Stimulated activated naive CD8-positive, alpha-beta T cell treated with anti-CD3 and anti-CD28 coated beads, Interleukin-15, amount 100 ng/mL, for 72 hours (primary cell): ENCODE measurements at regions not wholly inside any gene's neighbourhood (a gene's known extent, or its start where the extent isn't known, plus 50 kb on each side); places are given as distances from the start of the nearest gene placed in this dataset.

ENCODE experiments used
- ATAC-seq: fragments of 150-1000 bp; cut with Tn5 transposase; 2 replicates; pipeline ENCODE4 v1.10.0; 2021; ENCODE audit warnings: mild to moderate bottlenecking, moderate library complexity
- DNase-seq, 2 donors: peaks; one replicate each; pipeline ENCODE4 v3.0.0; 2021 to 2022
- H3K27ac Mint-ChIP-seq, 2 donors: one replicate each; pipeline ENCODE4 v1.8.0; 2022; ENCODE audit warnings: mild to moderate bottlenecking in 2 of 2, mixed read lengths in 2 of 2, moderate library complexity in 2 of 2
- H3K27me3 Mint-ChIP-seq: one replicate; pipeline ENCODE4 v1.8.0; 2022; ENCODE audit warnings: mixed read lengths
- H3K4me1 Mint-ChIP-seq: one replicate; pipeline ENCODE4 v1.8.0; 2022; ENCODE audit warnings: mild to moderate bottlenecking, mixed read lengths
- H3K4me3 Mint-ChIP-seq, 2 donors: one replicate each; pipeline ENCODE4 v1.8.0; 2022; ENCODE audit warnings: mild to moderate bottlenecking in 2 of 2, mixed read lengths in 2 of 2, moderate library complexity in 1 of 2
- H3K9me3 Mint-ChIP-seq, 2 donors: one replicate each; pipeline ENCODE4 v1.8.0; 2022; ENCODE audit warnings: mixed read lengths in 2 of 2

DNA sequence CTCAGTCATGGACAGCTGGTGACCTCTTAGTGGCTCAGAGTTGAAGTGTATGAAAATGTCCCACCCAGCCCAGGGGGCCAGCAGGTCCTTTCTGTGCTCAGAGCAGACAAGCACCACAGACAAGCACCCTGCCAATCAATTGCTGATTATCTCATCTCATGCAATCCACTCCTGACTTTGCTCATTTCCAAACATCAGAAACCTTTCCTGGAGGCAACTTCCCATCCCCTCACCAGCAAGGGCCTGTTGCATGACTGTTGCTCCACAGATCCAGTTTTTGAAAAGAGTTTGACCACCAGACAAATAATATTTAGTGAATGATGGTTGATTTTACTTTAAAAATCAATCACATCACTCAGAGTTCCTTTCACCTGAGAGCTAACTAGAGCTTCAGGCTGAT is 397.3 kb upstream of the KLF4 start:
- H3K27me3 Mint-ChIP-seq, result no peaks in the 10 kb centered on the region
- H3K27ac Mint-ChIP-seq, result no peak overlapping the region

DNA sequence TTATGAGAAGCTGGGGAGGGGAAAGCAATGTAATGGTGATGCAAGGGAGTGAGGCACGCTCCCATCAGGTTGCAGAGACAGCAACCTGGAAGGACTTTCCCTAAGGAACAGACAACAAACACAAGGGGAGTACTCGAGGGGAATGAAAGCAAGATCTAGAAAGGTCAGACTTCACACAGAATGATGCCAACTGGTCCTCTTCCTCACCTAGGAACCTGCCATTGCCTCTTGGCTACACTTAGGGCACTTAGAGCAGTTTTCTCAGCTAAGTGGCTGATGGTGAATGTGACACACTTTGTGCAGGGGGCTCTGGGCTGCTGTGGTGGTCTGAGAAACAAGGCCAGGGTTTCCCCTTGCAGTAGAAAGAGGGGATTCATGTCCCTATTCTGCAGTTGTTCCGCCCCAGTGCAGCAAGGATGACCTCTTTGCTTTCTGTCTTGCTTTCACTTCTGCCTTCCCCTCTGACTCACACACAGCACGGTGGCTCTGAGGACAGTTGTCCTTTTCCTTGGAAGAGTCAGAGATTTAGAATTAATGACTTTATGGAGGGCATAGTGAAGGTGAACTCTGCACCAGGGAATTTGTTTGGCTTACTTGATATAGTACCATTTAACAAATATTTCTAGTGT is 394.0 kb upstream of the KLF4 start:
- Mint-ChIP-seq H3K4me1 (no peaks in the 10 kb centered on the region), H3K9me3 (peaks cover 0 to 4% of the 10 kb centered on the region in 2 donors), H3K4me3 (no peak overlapping the region), H3K27ac (peak overlapping the region; percentile 46 to 54), H3K27me3 (no peaks in the 10 kb centered on the region)
- no peak for ATAC-seq
- no peak for DNase-seq

More for the DNA sequence above, 397.3 kb upstream of the KLF4 start:
- H3K4me1 Mint-ChIP-seq, result no peaks in the 10 kb centered on the region
- H3K9me3 Mint-ChIP-seq, result peaks cover 7 to 22% of the 10 kb centered on the region in 2 donors
- H3K4me3 Mint-ChIP-seq, result no peak overlapping the region
- ATAC-seq (no peak), DNase-seq (no peak)

DNA sequence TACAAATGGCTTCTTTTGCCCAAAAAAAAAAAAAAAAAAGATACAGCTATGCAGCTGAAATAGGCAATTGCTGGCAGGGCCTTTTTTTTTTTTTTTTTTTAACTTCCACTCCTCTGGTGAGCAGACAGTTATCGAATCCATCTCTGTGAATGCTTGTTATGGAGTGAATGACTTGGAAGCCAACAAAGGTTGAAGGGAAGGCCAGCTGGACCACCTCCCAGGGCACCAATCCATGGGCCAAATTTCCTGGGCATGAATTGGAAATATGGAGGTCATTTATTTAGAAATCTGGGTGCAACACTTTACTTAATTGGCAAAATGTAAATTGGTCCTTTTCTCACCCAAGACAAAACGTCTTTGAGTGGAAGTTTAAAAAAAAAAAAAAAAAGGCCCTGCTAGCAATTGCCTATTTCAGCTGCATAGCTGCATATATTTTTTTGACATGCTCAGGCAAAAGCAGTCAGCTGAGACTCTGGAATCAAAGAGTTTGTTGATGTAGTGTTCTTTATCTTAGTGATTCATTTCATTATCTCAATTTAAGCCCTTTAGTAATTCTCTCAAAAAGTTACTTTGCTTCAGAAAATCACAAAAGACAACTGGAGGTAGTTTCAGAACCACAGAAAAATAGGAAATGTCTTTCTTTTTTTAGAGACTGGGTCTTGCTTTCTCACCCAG is 392.2 kb upstream of the KLF4 start:
- no peaks in the 10 kb centered on the region for H3K27me3 Mint-ChIP-seq
- H3K9me3 Mint-ChIP-seq, result peaks cover 0 to 4% of the 10 kb centered on the region in 2 donors
- no peak for DNase-seq

DNA sequence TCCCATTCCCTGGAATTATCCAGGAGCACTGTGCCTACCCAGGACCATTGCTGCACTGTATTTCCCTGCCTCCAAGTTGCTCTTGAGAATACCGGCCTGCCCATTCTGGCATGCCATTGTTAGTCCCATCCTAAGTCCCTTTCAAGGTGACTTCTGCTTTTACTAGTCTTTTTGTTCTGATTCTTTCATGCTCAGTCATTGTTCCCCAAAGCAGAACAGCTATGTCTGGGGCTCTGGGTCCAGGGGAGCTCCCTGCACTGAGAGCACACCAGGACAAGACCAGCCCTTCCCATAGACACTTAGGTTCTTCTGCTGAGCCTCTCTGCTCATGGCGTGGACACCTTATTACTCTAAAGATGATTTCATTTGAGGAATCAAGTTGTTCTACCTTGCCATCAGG is 388.9 kb upstream of the KLF4 start:
- H3K27ac Mint-ChIP-seq, result no peak overlapping the region
- no peaks in the 10 kb centered on the region for H3K4me1 Mint-ChIP-seq
- H3K4me3 Mint-ChIP-seq, result no peak overlapping the region
- no peaks in the 10 kb centered on the region for H3K27me3 Mint-ChIP-seq
- no peak for ATAC-seq
- H3K9me3 Mint-ChIP-seq, result peaks cover 0 to 4% of the 10 kb centered on the region in 2 donors
- DNase-seq, result no peak

More for the DNA sequence above, 392.2 kb upstream of the KLF4 start:
- Mint-ChIP-seq H3K27ac (no peak overlapping the region), H3K4me1 (no peaks in the 10 kb centered on the region), H3K4me3 (no peak overlapping the region)
- ATAC-seq, result no peak

DNA sequence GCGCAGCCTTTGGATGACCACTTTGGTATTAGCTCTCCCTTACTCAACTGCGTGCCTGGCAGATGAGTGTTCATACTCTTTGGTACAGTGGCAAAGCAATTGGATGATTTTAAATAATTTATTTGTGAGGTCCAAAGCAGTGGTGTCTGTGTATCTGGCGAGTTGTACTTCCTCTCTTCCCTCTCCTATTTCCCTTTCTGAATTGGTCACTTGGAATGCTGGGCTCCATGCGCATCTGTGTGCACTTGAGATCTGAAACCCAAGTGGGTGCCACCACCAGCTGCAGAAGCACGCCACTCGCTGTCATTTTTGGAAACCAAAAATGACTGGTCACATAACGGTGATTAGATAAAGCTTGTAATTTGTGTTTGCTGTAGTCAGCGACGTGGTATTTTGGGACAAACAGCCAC is 386.0 kb upstream of the KLF4 start:
- no peak for ATAC-seq

DNA sequence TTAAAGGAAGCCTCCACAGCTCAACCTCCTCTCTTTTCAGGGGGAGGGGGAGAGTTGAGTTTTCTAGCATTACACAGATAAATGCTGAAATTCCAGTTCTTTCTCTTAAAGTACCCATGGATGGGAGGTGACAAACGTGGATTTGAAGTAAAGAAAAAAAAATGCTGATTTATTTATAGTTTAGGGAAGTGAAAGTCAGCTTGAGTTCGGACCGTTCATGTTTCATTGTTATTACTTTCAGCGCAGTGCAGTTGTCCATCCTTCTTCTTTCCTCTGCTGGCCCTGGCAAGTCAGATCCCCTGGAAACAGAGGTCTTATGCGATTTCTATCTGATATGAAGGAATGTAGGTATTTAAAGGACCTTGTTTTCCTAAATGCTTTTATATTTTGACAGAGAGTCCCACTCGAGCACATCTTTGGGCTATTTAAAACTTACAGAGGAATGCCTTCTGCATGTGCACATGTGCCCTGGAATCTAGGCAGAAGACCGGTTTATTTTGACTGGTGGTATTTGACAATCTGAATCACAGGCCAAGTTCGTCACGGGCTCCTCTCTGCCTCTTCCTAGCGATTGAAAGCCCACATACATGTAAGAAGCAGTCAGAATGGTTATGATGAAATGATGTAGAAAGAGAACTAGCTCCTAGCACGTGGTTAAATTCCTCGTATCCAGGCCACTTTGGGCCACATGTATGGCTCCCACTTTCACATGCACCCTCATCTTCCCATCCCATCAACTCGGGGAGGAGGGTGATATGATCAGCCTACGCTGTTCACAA is 385.2 kb upstream of the KLF4 start:
- DNase-seq (no peak), ATAC-seq (no peak)
- Mint-ChIP-seq H3K9me3 (peaks cover 0 to 3% of the 10 kb centered on the region in 2 donors), H3K27ac (no peak overlapping the region), H3K4me1 (no peaks in the 10 kb centered on the region), H3K4me3 (no peak overlapping the region), H3K27me3 (no peaks in the 10 kb centered on the region)

More for the DNA sequence above, 386.0 kb upstream of the KLF4 start:
- H3K27ac Mint-ChIP-seq, result no peak overlapping the region
- no peaks in the 10 kb centered on the region for H3K4me1 Mint-ChIP-seq
- no peak for DNase-seq
- H3K27me3 Mint-ChIP-seq, result no peaks in the 10 kb centered on the region
- peaks cover 0 to 4% of the 10 kb centered on the region in 2 donors for H3K9me3 Mint-ChIP-seq
- H3K4me3 Mint-ChIP-seq, result no peak overlapping the region

DNA sequence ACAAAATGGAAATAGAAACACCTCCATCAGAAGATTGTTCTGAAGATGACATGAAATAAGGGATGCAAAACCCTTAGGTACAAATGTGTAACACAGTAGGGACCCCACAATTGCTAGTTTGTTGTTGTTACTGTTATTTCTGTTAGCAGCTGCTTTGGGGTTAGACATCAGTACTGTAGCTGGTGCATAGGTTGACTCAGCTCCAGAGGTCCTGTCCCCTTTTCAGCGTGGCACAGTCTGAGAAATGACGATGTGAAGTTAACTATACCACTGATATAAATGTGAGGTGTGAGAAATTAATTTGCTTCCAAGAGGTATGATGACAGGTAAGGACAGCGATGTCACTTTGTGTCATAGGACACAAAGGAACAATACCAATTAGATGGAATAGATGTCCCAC is 384.6 kb upstream of the KLF4 start:
- no peak for ATAC-seq
- Mint-ChIP-seq H3K4me3 (no peak overlapping the region), H3K27me3 (no peaks in the 10 kb centered on the region), H3K4me1 (no peaks in the 10 kb centered on the region), H3K27ac (no peak overlapping the region), H3K9me3 (no peaks in the 10 kb centered on the region)
- DNase-seq, result no peak

DNA sequence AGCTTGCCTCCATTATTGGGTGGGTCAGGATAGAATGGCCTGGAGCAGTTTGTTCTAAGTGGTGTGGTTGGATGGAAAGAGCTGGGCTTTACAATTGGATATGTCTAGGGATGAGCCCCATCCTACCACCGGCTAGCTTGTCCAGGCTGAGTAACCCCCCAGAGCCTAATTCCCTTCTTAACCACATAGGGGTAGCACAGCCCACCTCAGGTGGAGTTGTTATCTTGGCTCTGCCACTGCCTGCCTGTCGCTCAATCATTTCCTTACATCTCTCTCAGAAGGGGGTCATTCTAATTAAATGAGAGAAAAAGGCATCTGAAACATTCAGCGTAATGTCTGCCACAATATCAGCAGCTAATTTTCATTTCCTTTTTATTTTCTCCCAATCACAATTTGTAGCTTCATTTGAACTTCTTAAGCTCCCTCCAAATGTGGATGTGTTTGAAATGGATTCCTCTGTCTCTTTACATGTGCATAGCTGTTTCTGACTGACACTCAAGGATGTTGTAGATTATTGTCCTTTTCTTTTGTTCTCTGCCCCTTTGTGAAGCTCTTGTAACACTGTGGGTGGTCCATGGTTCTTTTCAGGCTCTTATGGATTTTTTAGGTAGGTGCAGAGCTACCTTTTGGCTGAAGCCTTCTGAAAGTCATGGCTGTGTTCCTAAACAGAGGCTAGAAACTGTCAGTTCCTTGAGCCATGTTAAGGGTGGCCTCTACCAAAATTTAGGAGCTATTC is 383.1 kb upstream of the KLF4 start:
- ATAC-seq, result no peak
- no peak overlapping the region for H3K27ac Mint-ChIP-seq
- no peaks in the 10 kb centered on the region for H3K27me3 Mint-ChIP-seq
- H3K9me3 Mint-ChIP-seq, result no peaks in the 10 kb centered on the region
- DNase-seq, result no peak
- no peaks in the 10 kb centered on the region for H3K4me1 Mint-ChIP-seq
- no peak overlapping the region for H3K4me3 Mint-ChIP-seq

DNA sequence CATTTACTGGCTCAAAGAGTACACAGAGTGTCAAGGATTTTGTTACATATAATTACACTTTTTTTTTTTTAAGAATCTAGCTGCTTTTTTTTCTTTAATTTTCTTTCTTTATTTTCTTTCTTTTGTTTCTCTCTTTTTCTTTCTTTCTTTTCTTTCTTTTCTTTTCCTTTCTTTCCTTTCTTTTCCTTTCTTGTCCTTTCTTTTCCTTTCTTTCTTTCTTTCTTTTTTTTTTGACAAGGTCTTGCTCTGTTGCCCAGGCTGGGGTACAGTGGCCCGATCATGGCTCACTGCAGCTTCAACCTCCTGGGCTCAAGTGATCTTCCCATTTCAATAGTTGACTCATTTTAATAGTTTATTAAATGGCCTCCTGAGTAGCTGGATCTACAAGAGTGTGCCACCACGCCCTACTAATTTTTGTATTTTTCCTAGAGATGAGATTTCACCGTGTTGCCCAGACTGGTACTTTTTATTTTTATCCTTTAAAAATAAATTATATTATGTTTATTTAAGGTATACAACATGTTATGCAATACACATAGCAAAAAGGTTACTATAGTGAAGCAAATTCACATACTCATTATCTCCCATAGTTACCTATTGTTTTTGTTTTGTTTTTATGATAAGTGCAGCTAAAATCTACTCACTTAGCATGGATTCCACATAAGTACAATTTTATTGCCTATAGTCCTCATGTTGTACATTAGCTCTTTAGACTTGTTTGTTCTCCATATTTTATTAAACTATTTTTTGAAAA is 381.5 kb upstream of the KLF4 start:
- Mint-ChIP-seq H3K4me1 (no peaks in the 10 kb centered on the region), H3K9me3 (no peaks in the 10 kb centered on the region), H3K4me3 (no peak overlapping the region)

DNA sequence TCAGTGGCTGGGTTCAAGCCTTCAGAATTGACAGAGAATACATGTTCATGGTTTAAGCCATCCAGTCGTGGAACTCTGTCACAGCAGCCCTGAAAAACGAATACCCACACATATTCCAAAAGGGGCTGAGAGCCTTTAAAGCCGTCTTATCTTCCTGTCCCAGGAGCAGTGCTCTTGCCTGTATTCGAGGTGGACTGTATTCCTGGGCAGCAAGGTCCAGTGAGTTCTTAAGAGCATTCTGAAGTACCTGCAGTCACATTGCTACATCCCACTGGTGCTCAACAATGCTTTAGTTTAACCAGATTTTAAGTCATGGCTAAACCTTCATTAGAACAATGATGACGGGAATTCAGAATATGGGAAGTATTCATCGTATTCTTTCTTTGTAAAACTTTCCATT is 380.7 kb upstream of the KLF4 start:
- H3K27ac Mint-ChIP-seq, result no peak overlapping the region
- H3K9me3 Mint-ChIP-seq, result no peaks in the 10 kb centered on the region
- H3K4me3 Mint-ChIP-seq, result no peak overlapping the region
- no peaks in the 10 kb centered on the region for H3K27me3 Mint-ChIP-seq
- DNase-seq, result no peak
- no peak for ATAC-seq
- no peaks in the 10 kb centered on the region for H3K4me1 Mint-ChIP-seq

More for the DNA sequence above, 381.5 kb upstream of the KLF4 start:
- DNase-seq (no peak), ATAC-seq (no peak)
- H3K27ac Mint-ChIP-seq, result no peak overlapping the region
- no peaks in the 10 kb centered on the region for H3K27me3 Mint-ChIP-seq

DNA sequence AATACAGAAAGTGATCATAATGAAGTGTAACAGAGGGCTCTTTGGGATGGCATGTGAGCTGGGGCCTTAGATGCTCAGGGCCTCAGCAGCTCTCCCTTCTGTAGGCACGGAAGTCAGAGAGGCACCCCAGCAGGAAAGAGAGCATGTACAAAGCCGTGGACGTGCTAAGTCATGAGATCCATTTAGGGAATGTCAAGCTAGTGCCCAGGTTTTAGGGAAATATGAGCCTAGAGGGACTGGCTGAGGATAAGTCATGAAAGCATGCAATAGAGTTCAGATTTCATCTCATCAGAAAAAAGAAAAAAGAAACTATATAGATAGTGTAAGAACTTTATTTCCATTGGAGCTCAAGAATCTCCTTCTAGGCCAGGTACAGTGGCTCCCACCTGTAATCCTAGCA is 379.5 kb upstream of the KLF4 start:
- ATAC-seq (no peak), DNase-seq (no peak)
- Mint-ChIP-seq H3K27me3 (no peaks in the 10 kb centered on the region), H3K4me1 (no peaks in the 10 kb centered on the region), H3K4me3 (no peak overlapping the region), H3K9me3 (peaks cover 0 to 4% of the 10 kb centered on the region in 2 donors), H3K27ac (no peak overlapping the region)

DNA sequence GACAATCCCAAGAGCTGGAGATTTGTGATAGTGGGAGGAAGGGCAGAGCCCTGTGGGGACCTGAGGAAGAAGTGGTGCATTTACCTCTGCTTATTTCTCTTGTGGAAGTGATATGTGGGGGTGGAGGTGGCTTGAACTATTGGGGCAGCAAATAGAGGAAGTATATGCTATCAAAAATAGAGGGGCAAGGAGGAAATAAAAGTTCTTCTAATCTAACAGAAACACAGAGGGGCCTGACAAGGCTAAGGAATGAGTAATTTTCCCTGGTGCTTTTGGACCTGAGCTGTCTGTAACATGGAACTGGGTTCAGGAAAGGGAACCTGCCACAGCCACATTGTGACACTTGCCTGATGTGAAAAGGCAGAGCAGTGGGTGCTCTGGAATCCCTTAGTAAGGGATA is 378.6 kb upstream of the KLF4 start:
- no peak for DNase-seq
- no peaks in the 10 kb centered on the region for H3K27me3 Mint-ChIP-seq

DNA sequence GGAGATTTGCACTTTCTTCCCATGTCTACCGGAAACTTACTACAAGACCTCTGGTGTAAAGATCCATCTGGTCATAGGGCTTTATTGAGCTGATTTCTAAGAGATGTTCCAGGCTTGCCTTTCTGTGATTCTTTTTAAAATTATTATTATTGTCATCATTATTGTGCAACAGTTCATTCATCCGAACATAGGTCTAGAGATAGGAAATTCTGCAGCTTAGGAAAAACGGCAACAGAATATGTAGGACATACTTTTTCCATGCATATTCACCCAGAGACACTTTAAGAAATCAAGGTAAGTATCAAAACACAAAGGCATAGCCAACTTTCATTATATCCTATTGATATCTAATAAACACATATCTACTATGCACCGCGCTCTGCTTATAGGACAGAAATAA is 378.2 kb upstream of the KLF4 start:
- ATAC-seq, result no peak
- H3K4me1 Mint-ChIP-seq, result no peaks in the 10 kb centered on the region
- H3K27ac Mint-ChIP-seq, result no peak overlapping the region

More for the DNA sequence above, 378.6 kb upstream of the KLF4 start:
- ATAC-seq, result no peak
- Mint-ChIP-seq H3K9me3 (peaks cover 0 to 5% of the 10 kb centered on the region in 2 donors), H3K4me1 (no peaks in the 10 kb centered on the region), H3K27ac (no peak overlapping the region), H3K4me3 (no peak overlapping the region)

DNA sequence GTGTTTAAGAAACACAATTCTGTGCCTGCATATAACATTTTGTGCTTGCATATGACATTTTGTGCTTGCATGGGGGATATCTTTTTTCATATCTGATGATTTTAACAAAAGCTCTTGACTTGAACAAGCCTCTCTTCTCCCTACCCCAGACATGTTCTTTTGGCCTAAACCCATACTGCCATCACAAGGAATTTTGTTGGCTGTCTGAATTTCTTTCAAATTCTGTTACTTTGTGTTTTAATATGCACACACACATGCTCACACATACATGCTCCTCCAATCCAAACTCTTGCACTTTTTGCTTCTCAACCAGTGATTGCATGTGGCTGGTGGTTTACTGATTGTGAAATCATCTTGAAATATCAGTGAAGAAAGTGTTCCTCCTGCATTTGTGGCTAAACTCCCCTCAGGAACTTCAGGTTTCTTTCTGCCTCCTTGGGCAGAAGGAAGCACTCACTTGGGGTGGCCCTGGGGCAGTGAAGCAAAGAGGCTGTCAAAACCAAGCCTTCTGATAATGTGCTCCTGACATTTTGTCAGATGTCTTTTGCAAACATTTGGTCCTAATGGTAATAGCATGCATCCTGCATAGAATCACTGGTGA is 377.2 kb upstream of the KLF4 start:
- no peak for DNase-seq
- no peak for ATAC-seq
- Mint-ChIP-seq H3K9me3 (peaks cover 0 to 10% of the 10 kb centered on the region in 2 donors), H3K27ac (no peak overlapping the region), H3K27me3 (no peaks in the 10 kb centered on the region), H3K4me3 (no peak overlapping the region), H3K4me1 (no peaks in the 10 kb centered on the region)

More for the DNA sequence above, 378.2 kb upstream of the KLF4 start:
- no peak for DNase-seq
- H3K27me3 Mint-ChIP-seq, result no peaks in the 10 kb centered on the region
- peaks cover 0 to 5% of the 10 kb centered on the region in 2 donors for H3K9me3 Mint-ChIP-seq
- no peak overlapping the region for H3K4me3 Mint-ChIP-seq

DNA sequence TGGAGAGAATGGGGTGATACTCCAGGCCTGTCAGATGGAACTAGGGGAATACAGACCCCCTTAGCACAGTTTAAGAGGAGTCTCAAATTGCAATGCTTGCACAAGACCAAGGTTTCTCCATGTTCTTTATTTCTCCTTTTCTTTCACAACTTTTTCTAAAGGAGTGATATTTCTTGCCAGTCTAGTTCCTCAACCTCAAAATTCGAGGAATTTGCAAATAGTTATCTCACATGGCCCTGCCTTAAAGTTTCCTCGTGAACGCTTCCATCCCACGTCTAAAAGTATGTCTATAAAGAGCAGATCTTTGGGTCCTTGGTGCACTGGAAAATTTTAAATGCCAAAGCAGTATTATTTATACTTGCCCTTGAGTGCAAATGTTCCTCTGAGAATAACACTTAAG is 373.8 kb upstream of the KLF4 start:
- no peak overlapping the region for H3K27ac Mint-ChIP-seq
- H3K4me1 Mint-ChIP-seq, result no peaks in the 10 kb centered on the region
- no peak overlapping the region for H3K4me3 Mint-ChIP-seq
- H3K27me3 Mint-ChIP-seq, result no peaks in the 10 kb centered on the region
- peaks cover 0 to 15% of the 10 kb centered on the region in 2 donors for H3K9me3 Mint-ChIP-seq
- no peak for ATAC-seq
- DNase-seq, result no peak
